ENCODE measurements at regions not wholly inside any gene's neighbourhood (a gene's known extent, or its start where the extent isn't known, plus 50 kb on each side); places are given as distances from the start of the nearest gene placed in this dataset.

- no peak for DNase-seq (ENCODE audit: low spot score)
These were observed 50.8 kb upstream of the KLHL13 start for GRCh38 chrX:118167361-118167760.

- no peak for DNase-seq (ENCODE audit: low spot score)
These were observed 54.7 kb upstream of the KLHL13 start for GRCh38 chrX:118171356-118171755.

GRCh38 chrX:118174516-118175098, 58.0 kb upstream of the KLHL13 start:
- DNase-seq (ENCODE audit: low spot score): no peak

DNA sequence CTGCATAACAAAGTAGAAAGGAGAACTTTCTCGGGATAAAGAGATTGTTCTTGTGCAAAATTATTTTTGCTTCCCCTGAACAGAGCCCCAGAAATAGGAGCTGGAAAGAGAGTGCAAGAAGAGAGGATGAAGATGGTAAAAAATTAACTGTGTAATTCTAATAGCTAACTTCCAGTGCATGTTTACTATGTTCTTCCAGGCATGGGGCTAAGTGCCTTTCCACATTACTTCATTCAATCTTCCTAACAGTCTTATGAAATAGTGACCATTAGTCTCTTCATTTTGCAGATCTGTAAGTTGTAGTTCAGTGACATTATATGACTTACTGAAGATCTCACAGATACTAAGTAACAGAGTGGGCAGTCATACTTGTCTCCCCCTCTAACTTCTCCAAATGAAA, 61.1 kb upstream of the KLHL13 start:
- DNase-seq (ENCODE audit: low spot score): no peak

DNA sequence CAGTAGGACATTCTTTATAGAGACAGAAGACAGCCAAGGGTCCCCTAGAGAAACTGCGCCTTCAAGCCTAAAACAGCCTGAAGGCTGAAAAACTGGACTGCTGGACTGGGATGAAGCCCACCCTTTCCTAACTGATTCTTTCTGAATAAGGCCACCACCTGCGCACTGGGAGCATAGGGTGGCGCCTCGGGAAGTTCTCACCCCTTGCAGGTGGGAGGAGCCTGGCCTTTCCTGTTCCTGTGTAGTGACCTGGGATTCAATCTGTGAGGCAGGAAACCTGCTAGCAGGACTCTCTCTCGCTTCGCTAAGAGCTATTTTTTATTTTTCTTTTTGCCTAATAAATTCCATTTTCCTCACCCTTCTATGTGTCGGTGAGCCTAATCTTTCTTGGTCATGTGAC, 61.8 kb upstream of the KLHL13 start:
- no peak for DNase-seq (ENCODE audit: low spot score)

DNA sequence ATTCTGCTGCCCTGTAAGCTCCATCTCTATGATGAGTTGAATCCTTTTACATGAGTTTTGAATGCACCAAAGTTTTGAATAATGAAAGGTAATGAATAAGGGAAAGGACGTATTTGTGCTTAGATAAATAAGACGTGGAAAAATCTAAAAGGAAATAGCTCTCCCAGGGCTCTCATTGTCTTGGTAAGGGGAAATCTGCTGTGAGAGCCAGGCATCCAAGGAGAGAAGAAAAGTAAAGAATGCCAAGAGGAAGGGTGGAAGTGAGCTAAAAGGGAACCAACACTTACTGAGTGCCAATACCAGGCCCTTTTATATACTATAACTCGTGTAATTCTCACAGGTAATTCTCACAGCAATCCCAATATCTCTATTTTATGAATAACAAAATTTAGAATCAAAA, 62.6 kb upstream of the KLHL13 start:
- DNase-seq (ENCODE audit: low spot score): no peak

GRCh38 chrX:118179718-118180117, 63.1 kb upstream of the KLHL13 start:
- no peak for DNase-seq (ENCODE audit: low spot score)

DNA sequence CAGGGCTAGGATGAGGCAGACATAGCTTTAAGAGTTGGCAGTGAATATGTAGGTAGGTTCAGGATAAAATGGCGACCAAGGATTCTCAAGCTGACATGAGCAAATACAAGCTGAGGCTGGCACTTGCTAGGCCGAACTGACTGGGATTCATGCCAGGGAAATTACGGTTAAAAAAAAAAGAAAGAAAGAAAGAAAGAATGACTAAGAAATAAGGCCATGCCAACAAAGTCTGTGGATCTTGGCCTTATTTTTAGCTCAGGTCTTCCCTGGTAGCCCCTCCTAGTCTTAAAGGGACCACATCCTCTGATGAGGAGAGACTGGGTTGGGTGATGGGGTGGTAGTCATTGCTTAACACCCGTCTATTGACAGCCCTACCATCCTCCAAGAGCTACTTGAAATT, 64.4 kb upstream of the KLHL13 start:
- DNase-seq (ENCODE audit: low spot score): no peak

GRCh38 chrX:118182025-118182424, 65.4 kb upstream of the KLHL13 start:
- DNase-seq (ENCODE audit: low spot score): no peak

- DNase-seq (ENCODE audit: low spot score): no peak
These were observed 66.1 kb upstream of the KLHL13 start for GRCh38 chrX:118182681-118183080.

- no peak for DNase-seq (ENCODE audit: low spot score)
These were observed 67.0 kb upstream of the KLHL13 start for GRCh38 chrX:118183606-118184005.

- no peak for DNase-seq (ENCODE audit: low spot score)
These were observed 70.5 kb upstream of the KLHL13 start for GRCh38 chrX:118187100-118187499.

DNA sequence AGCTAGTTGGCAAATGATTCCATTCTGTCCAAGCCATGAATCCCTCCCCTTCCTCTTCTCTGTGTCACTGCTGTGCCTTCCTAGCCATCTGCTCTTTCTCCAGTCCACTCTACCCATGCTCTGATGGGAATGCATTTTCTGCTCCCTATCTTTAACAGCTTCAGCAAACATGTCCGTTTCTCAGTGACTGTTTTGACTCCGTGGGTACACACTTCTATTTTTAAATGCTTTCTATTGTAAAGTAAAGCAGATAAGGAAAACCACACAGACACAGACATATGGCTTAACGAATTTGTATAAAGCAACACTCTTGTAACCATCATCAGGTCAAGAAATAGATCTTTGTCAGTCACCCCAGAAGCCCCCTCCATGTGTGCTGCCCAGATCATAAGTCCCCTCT, 72.4 kb upstream of the KLHL13 start:
- no peak for DNase-seq (ENCODE audit: low spot score)

- DNase-seq (ENCODE audit: low spot score): no peak
These were observed 73.0 kb upstream of the KLHL13 start for GRCh38 chrX:118189628-118190027.

- DNase-seq (ENCODE audit: low spot score): no peak
These were observed 81.1 kb upstream of the KLHL13 start for GRCh38 chrX:118197730-118198129.

GRCh38 chrX:118198577-118198976, 82.0 kb upstream of the KLHL13 start:
- DNase-seq (ENCODE audit: low spot score): no peak

DNA sequence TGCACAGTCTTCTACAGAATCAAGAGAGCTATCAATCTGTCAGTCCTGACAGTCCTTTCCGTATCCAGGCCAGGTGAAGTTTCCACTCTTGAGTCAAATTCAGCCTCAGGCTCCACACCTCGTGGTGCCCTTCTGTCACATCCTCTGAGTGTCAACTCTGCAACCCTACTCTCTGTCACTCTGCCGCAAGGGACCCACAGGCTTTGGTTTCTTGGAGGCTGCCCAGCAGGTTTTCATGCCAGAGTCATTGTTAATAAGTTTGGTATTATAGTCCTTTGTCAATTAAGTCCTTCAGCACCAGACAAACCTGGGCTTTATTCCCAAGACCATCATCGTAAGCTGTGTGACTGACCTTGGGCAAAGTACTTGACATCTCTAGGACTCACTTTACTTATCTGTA, 83.4 kb upstream of the KLHL13 start:
- DNase-seq (ENCODE audit: low spot score): no peak

DNA sequence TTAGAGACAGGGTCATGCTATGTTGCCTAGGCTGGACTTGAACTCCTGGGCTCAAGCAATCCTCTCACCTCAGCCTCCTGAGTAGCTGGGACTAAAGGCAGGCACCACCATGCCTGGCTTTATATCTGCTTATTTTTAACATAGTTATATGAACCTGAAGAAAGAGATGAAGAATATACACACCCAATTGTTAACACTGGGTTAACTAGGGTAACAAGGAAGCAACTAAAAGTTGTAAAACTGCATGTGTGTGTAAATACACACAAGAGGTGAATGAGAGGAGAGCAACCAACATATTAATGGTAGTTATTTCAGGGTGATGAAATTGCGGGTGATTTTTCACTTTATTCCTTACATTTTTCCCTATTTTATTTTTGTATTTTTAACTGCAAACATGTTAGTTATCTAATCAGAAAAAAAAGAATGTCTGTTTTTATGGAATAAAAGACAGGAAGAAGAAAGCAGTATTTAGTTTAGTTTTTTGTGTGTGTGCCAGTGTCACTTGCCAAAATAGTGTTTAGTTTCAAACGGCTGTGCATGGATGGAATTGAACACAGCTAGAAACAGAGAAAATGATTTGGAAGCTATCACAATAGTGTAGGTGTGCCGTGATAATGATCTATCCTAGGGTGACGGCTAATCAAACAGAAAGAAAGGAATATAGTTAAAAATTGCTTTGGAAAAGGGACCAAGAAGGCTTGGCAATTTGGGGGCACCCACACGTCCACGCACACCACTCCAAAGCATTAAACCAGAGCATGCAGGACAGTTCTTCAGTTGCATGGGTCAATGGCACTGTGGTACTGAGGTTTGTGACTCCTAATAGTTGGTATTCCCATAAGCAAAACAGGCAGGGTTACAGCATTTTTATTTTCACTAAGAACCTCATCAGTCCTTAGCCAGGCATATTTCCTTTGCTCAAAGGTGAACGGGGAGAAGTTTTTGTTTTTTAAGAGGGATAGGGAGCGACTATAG, 89.1 kb upstream of the KLHL13 start:
- DNase-seq (ENCODE audit: low spot score): no peak

- DNase-seq (ENCODE audit: low spot score): no peak
These were observed 91.3 kb upstream of the KLHL13 start for GRCh38 chrX:118207831-118208453.

- DNase-seq (ENCODE audit: low spot score): no peak
These were observed 91.9 kb upstream of the KLHL13 start for GRCh38 chrX:118208481-118208880.

DNA sequence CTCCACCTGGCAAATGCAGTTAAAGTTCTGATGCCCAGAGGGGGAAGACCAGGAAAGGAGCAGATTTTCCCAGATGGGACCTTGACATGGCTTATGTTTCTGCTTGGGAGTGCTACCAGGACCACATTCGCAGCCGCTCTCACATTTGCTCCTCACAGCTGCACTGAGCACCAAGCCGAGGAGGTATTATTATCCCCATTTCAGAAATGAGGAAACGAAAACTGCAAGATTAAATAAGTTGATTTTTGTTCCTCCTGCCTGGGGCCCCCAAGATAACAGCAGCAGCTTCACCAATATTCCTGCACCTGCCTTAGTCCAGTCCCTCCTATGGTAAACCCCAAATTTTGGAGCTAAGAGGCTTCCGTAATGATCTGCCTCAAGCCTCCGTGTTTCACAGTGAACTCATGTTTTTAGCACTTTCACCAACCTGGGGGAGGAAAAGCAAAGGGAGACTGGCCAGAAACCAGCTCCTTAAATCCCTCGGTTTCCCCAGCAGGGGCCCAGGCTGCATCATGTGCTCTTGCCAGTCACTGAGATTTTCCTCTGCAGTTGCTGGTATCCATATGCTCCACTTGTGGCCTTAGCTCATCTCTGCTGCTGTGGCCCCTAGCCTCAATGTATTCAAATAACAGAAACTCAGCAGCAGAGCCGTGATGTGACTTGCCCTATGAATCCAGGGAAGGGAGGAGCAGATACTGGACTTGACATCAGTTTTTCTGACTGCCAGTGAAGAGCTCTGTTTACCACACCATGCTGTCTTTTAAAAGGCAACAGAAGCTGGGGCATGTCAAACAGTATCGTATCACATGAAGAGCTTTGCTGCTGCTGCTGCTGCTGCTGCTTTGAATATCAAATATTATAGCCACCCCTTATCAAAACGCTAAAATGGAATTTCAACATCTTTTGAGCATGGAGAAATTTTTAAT, 95.5 kb upstream of the KLHL13 start:
- DNase-seq (ENCODE audit: low spot score): no peak

GRCh38 chrX:118212817-118213183, 96.2 kb upstream of the KLHL13 start:
- DNase-seq (ENCODE audit: low spot score): no peak

Data from kidney capillary endothelial cell (primary cell).